HG03175 (cell line): ENCODE measurements at regions not wholly inside any gene's neighbourhood (a gene's known extent, or its start where the extent isn't known, plus 50 kb on each side); places are given as distances from the start of the nearest gene placed in this dataset.
"Not testable (repeated sequence)": the region's sequence is repeated elsewhere in the genome, so short reads cannot be mapped to it uniquely, and the experiment has no call there.

Experiments used
- ATAC-seq: cut with Tn5 transposase; IDR thresholded peaks from one replicate; pipeline ENCODE4 v1.9.1; 2021; ENCODE audit warnings: mild to moderate bottlenecking, moderate library complexity; ENCODE audit not compliant: unreplicated experiment

DNA sequence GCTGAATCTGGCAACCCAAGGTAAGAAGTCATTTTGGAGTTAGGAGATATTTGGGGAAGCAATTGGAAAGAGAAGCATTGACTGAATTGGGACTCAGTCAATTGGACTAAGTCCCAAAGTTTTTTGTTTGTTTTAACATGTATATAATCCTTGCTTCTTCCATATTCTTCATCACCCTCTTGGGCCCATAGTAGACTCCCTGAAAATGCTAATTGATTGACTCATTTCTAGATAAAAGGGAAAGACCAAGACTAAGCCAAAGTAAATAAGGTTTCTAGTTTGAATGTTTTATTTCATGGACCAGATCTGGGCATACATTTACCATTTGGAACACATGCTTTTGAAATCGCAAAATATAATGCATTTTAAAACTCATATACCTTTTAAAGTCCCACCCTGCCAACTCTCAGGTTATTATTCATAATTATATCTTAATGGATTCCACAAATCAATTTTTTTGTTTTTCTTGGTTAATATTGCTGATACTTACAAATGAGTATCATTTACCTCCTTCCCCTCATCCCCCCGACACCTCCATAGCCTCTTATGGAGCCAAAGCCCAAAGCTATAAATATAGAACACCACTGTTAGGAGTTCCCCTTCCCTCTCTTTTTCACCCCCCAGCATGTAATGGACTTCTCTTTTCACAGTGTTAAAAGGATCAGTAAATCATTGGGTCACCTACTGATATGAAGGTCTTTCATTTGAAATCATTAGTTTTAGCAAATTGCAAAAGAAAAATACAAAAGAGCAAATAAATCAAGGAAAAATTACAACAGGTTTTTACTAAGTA, 674.0 kb upstream of the SOX9 start:
- no peak for ATAC-seq

DNA sequence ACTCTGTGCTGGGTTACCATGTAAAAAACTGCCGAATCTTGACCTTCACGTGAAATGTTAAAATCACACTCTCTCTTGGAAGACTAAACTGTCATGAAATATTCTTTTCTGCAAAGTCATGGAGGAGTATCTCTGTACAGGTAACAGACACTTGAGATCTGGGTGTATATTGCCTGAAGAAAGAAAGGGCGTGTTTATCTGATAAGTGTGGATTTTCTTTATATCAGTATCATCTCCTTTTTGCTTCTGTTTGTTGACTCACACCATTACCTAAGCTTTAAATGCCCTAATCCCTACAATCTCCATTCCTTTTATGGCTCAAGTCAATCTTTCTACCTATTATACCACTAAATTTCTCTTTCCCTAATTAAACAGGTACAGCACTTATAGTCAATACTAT, 673.2 kb upstream of the SOX9 start:
- ATAC-seq: no peak

DNA sequence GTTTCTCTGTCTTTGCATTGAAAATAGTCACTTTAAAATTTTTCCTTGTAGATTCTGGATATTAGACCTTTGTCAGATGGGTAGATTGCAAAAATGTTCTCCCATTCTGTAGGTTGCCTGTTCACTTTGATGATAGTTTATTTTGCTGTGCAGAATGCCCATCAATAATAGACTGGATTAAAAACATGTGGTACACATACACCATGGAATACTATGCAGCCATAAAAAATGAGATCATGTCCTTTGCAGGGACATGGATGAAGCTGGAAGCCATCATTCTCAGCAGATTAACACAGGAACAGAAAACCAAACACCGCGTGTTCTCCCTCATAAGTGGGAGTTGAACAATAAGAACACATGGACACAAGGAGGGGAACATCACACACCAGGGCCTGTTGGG, 670.2 kb upstream of the SOX9 start:
- not testable (repeated sequence) for ATAC-seq

DNA sequence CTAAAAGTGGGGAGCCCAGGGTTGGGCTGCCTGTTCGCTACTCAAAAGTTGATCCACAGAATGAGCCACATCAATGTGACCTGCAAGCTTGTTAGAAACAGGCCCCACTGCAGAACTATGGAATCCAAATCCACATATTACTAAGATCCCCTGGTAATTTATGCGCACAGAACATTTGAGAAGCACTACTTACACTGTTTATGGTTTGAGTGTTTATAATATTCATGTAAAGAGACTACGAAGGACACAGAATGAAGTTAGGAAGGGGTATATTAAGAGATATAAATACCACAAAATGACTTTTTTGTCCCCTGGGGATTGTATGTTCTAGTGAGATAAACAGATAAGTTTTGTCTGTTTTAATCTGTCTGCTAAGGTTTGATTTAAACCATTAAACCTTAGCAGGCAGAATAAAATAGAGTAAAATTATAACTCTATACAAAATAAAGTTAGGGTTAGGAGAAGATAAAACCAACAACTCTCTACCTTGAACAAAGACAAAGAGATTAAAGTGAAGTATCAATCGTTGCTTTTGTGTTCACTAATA, 666.9 kb upstream of the SOX9 start:
- ATAC-seq: no peak

DNA sequence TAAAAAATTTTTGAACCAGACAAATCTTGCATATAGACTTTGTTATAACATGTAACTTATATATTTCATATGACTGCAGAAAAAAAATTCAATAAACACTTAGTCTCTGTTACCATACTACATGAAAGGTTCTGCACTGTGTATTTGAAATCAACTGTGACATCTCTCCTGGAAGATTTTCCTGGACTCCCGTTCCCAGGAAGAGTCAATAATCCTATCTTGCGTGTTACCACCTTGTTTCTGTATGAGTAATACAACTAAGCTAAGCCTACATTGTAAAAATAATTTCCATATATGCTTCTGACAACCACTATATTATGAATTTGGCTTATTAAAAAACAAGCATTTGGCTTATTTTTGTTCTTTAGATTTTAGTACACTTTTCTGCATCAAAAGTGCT, 665.6 kb upstream of the SOX9 start:
- no peak for ATAC-seq

DNA sequence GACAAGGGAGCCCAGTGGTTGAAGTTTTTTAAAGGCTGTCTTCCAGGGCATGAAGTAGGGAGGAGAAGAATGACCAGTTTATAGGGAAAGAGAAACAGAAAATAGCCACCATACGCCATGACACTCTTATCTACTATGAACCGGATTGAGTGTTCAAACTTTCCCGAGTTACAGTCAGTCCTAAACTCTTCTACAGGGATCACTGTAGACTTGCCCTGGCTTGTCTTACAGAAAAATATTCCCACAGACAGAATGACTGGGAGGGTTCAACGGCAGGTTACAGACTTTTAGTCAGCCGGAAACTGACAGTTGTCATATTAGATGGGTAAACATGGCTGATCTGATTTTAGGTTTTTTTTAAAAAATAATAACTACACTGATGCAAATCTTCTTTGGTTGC, 662.5 kb upstream of the SOX9 start:
- no peak for ATAC-seq

DNA sequence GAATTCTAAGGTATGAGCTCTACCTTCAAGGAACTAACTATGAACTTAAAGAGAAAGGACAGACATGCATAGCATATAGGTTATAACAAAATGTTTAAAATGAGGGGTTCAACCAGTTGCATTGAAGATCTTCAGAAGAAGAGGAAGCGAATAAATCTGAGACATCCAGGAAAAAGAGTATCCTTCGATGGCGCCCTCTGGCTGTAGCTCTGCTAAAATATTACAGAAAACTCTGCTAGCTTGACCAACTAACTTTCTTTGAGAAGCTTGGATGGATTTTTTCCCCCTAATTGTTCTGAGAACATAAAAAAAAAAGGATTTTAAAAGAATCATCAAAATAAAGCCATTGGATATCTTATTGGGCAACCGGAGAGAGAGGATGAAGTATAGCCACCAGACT, 659.9 kb upstream of the SOX9 start:
- ATAC-seq: no peak

DNA sequence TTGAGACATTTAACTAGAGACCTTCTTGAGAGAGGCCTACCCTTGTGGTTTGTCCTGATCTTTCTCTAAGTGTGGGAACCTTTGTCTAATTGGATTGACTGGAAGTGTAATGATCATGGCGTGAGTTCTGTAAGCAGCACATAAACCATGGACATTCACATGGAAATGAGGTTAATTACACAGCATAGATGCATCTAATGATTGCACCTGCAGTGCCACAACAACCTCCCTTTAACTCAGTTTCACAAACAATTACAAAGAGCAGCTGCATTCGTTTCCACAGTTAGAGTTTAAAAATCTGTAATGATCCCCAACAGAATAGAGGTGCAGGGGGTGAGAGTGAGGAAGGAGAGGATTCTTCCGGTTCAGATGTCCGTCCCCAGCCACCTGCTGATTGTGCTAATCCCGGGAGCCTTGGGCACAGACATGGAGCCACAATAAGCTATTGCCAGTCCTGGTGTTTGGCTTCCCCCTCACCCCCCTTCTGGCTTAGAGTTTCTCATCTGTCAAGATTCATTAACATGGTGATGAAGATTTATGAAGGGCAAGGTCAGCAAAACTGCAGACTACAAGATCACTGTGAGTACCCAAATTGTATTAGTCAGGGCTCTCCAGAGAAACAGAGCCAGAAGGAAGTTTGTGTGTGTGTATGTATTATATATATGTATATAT, 659.2 kb upstream of the SOX9 start:
- ATAC-seq: no peak

DNA sequence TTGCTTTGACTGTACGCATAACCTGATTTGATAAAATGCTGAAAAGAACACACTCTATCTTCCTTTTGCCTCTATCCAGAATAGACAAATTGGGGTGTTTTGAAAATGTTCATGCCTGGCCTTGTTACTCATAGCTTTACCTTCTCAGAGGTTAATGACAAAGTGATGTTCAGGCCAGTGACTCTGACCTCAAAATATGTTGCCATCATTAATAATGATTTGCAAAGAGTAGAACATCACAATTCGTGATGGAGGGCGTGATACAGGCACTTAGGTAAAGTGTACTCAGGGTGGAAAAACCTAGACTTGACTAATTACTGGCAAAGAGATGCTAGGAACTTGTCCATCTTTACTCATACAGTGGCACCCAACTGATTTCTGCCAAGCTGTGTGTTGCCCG, 656.6 kb upstream of the SOX9 start:
- no peak for ATAC-seq

DNA sequence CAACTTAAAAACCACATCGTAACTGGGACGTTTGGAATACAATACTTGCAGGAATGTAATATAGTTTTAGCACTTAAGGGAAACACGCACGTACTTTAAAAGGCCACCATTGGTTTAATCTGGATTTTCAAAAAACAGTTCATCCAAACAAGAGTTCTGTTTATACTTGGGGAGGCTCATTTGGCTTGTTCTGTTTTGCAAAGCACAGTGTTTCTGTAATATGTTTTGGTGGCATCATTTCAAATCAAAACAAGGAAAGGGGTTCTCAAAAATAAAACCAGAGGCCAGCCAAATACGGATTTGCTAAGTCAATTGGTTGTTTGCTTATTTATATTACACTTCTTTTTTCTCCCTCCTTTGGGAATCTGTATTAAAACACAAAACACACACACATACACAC, 656.1 kb upstream of the SOX9 start:
- no peak for ATAC-seq

DNA sequence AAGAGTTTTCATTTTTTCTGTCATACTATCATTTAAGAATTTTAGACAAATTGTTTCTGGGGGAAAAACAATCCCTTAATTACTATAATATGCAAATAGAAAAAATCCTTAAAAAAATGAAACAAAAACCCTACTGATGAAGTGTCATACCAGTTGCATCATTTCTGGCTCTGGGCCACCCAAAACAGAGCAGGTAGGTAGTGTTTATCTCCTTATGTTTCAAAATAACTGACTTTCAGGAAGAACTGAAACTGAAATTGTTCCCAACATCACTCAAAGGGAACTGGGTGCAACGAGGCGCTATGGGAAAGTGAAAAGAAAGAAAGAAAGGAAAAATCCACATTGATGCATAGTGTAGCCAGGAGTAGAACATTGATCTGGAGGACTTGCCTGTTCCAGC, 653.1 kb upstream of the SOX9 start:
- ATAC-seq: no peak

DNA sequence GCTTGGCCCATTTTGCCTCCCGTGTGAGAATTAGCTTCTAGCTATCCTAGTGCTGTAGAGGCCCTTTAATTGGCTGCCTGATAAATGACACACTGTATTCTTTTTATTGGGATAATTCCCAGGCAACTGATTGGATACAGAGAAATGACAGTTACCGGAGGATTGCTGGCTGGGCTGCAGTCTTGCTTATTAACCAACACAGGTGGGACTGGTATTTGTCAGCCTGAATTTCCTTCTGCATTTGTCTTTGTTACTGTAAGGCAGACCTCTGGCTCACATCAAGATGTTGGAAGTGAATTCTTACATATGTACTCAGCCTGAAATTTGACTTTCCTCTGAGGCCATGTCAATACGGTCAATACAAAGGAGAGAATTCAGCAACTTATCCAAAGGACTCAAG, 650.8 kb upstream of the SOX9 start:
- no peak for ATAC-seq

DNA sequence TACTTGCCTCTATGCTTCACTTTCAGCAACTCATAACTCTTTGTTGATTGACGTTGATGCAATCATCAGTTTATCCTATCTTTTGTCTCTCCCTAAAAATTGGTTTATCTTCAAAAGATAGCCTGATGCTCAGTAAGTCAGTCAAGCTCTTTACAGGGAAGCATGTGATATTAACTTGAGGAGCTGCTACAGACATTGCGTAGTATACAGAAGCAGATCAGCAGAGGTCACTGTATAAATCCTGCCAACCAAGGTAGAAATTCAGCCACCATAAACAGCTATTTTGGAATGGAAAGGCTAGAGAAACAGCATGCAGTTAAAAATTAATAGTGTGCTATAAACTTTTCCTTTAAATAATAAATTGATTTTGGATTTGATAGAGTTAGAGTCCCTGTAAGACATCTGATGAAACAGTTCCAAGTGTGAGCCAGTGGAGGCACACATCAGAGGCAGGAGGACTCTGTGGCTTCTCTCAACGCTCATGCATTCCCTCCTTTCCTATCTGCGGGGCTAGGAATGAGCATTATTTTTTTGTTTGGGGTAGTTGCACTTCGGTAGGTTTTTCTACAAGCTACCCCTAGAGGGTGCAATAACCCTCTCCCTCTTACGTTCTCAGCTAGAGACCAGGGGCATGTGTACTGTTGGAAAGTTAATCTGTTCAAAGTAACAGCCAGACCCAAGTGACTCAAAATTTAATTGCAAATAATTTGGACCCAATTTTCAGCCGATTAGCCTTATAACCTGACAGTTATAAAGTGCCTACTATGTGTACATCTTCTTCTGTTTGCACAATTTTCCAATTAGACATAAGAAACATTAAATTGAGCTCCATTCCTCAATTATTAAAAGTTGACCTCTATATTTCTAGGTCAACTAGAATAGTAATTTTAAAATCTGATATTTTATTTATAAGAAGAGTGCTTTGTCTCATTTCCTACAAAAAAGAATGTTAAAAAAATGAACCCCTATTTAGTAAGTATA, 647.7 kb upstream of the SOX9 start:
- ATAC-seq: no peak

DNA sequence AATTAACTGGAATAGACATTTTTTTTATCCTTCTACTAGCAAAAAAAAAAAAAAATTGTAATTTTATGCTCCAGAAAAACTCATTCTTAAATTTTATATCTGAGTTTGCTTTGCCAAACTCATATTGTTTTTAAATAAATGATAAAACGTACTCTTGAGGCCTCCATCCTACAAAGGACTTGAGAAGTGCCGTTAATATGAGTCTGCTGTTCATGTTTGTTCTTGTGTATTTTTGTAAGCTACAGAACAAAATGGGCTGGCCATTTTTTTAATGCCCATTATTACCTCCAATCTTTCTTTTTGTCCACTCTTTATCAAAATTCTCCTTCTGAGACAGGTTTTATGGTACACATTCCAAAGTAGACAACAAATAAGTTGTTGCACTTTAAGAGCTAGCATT, 643.5 kb upstream of the SOX9 start:
- ATAC-seq: no peak

DNA sequence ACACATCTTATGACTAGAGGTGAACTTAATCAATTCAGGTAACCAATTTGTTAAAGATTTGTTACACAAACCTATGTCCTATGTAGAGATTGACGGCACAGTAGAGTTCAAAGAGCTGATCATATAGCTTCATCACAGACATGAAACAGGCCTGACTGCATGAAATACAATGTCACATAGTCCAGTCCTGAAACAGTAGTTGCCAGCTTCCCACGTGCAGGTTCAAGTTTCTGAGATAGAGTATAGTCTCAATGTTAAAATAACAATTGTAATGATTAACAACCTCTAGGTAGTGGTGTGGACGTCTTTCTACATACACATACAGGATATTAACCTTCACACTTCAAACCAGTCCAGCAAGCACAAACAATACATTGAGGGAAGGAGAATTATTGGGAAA, 640.7 kb upstream of the SOX9 start:
- ATAC-seq: no peak

DNA sequence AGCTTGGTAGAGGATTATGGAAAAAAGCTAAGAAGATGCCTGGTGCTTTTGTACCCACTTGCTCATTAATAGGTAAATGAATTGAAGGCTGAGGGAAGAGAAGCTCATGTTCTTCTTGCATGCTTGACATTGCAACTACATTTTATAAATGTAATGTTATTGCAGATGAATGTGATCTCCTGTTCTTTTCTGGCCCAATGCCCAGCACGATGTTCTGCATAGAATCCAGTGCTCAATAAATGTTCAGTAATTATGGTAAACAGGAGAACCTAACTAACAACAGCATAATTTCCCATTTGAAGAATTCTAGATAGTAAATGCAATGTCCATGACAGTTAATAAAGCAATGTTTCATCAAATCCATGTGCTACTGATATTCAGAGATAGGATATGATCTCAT, 638.2 kb upstream of the SOX9 start:
- no peak for ATAC-seq

DNA sequence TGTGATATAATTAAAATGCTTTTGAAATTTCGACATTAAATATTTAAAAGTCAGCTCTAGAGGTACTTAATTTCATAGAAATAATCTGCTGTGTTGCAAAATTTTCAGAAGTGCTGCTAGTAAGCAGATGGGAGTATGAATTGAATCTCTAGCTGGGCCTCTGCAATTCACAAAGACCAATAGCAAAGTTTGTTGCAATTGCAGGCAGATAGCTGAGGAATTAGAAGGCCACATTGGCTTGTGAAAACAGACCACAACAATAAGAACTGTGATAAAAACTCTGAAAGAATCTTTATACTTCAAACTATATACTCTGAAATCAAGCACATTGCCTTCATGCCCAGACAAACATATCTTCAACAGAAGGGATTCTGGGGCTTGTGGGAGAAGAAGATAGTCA, 636.3 kb upstream of the SOX9 start:
- no peak for ATAC-seq

DNA sequence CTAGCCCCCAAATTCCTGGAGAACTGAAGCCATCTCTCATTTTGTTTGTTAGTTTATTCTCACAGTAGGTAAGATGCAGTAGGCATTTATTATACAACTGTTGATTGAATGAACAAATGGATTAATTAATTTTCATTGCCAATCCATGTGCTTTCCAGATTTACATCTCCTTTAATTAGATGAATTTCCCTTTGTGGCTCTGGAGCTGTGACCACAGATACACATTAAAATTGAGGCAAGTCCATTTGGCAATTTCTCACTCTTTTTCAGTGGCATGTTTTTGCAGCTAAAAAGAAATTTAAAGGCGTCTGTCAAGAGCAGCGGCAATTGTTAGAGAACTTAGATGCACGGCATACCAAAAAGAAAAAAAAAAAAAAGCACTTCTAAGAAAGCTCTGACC, 635.4 kb upstream of the SOX9 start:
- no peak for ATAC-seq

DNA sequence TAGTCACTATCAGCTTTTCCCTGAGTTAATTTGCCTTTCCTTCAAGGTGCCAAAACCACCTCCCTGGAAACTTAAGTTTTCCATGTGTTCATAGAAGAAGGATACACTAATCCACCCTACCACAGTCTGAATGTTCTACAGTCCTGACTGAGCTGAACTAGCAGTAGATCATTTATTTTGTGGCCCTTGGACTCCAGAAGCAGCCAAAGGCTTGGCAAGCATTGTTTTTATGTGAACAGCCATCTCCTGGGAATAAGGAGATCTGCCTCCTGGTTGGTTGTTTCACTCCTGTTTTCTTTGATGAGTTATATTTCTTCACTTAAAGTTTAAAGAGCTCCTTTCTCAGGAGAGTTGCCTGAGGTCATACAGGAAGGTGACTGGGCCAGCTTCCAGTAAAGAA, 634.6 kb upstream of the SOX9 start:
- ATAC-seq: no peak

DNA sequence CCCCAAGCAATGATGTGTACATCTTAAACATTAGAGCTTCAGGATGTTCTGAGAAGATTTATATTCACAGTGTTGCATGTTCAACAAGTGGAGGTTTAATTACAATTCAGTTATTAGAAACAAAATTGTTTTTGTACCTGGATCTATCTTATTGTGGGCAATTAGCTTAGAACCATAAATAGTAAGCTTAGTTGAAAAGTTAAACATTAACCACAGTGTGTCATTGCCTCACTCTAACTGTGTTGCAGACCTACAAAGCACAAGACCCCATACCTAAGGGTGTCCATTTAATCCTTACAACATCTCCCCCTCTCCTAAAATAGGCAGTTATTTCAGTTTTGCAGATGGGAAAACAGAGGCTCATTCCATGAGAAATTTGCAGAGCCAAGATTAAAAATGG, 632.0 kb upstream of the SOX9 start:
- ATAC-seq: no peak
